ENCODE measurements at regions not wholly inside any gene's neighbourhood (a gene's known extent, or its start where the extent isn't known, plus 50 kb on each side); places are given as distances from the start of the nearest gene placed in this dataset.

DNA sequence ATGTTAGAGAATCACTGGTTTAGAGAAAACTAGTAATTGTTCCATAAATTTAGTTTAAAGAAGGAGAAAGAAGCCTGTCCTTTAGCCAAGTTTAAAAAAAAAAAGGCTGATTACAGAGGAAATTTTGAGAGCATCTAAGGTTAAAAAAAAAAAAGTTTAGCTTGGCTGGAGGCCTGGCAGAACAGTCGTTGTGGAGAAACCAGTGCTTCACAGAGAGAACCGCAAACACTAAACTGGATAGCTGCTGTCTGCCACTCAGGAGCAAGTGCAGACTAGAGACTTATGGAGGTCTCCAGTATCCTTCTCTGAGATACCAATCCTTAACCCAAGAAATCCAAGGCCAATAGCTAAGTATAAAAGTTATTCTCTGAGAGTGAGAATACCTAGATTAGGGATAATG is 84.8 kb upstream of the ANKRD28 start:
- Histone ChIP-seq H3K4me3 (ENCODE audit: low read length) (no peak overlapping the region), H3K27ac (ENCODE audit: low read length) (no peak overlapping the region), H3K9ac (ENCODE audit: low read length) (no peak overlapping the region), H4K20me1 (ENCODE audit: insufficient read depth) (no peaks in the 10 kb centered on the region), H3K4me2 (ENCODE audit: low read length) (no peak overlapping the region), H3K9me3 (ENCODE audit: low read length) (no peaks in the 10 kb centered on the region), H3K27me3 (ENCODE audit: insufficient read depth, low read depth, low read length) (no peaks in the 10 kb centered on the region), H3F3A (ENCODE audit: insufficient read depth, low read length, poor library complexity, severe bottlenecking) (no peaks in the 10 kb centered on the region), H3K79me2 (replicated peaks; ENCODE audit: insufficient read depth, low read length) (no peaks in the 10 kb centered on the region), H2AFZ (ENCODE audit: low read depth, low read length) (no peak overlapping the region), H3K9me2 (ENCODE audit: insufficient read depth, low read length) (no peaks in the 10 kb centered on the region), H3K36me3 (ENCODE audit: insufficient read depth, low read length) (no peaks in the 10 kb centered on the region)
- TF ChIP-seq EP300 (conservative IDR thresholded peaks at IDR 0.05; ENCODE audit: poor library complexity, severe bottlenecking) (no peak), RAD21 (conservative IDR thresholded peaks at IDR 0.05) (no peak), MXI1 (conservative IDR thresholded peaks at IDR 0.05; ENCODE audit: poor library complexity, severe bottlenecking) (no peak)
- TF ChIP-seq, protein P1, sequence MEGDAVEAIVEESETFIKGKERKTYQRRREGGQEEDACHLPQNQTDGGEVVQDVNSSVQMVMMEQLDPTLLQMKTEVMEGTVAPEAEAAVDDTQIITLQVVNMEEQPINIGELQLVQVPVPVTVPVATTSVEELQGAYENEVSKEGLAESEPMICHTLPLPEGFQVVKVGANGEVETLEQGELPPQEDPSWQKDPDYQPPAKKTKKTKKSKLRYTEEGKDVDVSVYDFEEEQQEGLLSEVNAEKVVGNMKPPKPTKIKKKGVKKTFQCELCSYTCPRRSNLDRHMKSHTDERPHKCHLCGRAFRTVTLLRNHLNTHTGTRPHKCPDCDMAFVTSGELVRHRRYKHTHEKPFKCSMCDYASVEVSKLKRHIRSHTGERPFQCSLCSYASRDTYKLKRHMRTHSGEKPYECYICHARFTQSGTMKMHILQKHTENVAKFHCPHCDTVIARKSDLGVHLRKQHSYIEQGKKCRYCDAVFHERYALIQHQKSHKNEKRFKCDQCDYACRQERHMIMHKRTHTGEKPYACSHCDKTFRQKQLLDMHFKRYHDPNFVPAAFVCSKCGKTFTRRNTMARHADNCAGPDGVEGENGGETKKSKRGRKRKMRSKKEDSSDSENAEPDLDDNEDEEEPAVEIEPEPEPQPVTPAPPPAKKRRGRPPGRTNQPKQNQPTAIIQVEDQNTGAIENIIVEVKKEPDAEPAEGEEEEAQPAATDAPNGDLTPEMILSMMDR (IDR thresholded peaks at IDR 0.05; ENCODE audit: poor library complexity, severe bottlenecking) = no peak

DNA sequence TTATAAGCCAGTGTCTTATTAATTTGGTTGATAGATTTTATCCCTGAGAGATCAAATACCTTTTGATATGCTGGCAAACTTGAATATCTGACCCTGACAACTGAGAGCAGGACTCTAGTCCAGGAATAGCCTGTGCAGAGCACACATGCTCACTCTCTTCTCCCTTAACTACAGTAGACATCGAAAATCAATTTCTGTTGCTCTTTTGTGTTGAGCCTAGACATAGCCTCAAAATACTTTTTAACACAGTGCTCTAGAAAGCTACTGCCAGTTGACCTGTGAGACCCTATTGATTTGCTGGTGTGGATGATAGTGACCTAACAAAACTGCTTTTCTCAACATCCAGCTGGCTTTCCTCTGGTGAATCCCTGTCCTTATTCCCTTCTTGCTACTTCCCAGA is 86.4 kb upstream of the ANKRD28 start:
- Histone ChIP-seq H3K36me3 (ENCODE audit: insufficient read depth, low read length) (no peaks in the 10 kb centered on the region), H4K20me1 (ENCODE audit: insufficient read depth) (no peaks in the 10 kb centered on the region), H3K4me2 (ENCODE audit: low read length) (no peak overlapping the region), H2AFZ (ENCODE audit: low read depth, low read length) (no peak overlapping the region), H3K27me3 (ENCODE audit: insufficient read depth, low read depth, low read length) (no peaks in the 10 kb centered on the region), H3K4me3 (ENCODE audit: low read length) (no peak overlapping the region), H3K9me3 (ENCODE audit: low read length) (no peaks in the 10 kb centered on the region), H3K27ac (ENCODE audit: low read length) (no peak overlapping the region), H3K9me2 (ENCODE audit: insufficient read depth, low read length) (no peaks in the 10 kb centered on the region), H3F3A (ENCODE audit: insufficient read depth, low read length, poor library complexity, severe bottlenecking) (no peaks in the 10 kb centered on the region), H3K9ac (ENCODE audit: low read length) (no peak overlapping the region), H3K79me2 (replicated peaks; ENCODE audit: insufficient read depth, low read length) (no peaks in the 10 kb centered on the region)
- TF ChIP-seq EZH2 (IDR thresholded peaks at IDR 0.05; ENCODE audit: borderline replicate concordance, insufficient read depth, low read length, poor library complexity, severe bottlenecking) = no peak
- no peak for TF ChIP-seq POLR2AphosphoS5 (IDR thresholded peaks at IDR 0.05)
- TF ChIP-seq, protein P2, sequence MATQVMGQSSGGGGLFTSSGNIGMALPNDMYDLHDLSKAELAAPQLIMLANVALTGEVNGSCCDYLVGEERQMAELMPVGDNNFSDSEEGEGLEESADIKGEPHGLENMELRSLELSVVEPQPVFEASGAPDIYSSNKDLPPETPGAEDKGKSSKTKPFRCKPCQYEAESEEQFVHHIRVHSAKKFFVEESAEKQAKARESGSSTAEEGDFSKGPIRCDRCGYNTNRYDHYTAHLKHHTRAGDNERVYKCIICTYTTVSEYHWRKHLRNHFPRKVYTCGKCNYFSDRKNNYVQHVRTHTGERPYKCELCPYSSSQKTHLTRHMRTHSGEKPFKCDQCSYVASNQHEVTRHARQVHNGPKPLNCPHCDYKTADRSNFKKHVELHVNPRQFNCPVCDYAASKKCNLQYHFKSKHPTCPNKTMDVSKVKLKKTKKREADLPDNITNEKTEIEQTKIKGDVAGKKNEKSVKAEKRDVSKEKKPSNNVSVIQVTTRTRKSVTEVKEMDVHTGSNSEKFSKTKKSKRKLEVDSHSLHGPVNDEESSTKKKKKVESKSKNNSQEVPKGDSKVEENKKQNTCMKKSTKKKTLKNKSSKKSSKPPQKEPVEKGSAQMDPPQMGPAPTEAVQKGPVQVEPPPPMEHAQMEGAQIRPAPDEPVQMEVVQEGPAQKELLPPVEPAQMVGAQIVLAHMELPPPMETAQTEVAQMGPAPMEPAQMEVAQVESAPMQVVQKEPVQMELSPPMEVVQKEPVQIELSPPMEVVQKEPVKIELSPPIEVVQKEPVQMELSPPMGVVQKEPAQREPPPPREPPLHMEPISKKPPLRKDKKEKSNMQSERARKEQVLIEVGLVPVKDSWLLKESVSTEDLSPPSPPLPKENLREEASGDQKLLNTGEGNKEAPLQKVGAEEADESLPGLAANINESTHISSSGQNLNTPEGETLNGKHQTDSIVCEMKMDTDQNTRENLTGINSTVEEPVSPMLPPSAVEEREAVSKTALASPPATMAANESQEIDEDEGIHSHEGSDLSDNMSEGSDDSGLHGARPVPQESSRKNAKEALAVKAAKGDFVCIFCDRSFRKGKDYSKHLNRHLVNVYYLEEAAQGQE (IDR thresholded peaks at IDR 0.05; ENCODE audit: borderline replicate concordance) = no peak
- TF ChIP-seq MXI1 (conservative IDR thresholded peaks at IDR 0.05; ENCODE audit: poor library complexity, severe bottlenecking) = no peak
- no peak for TF ChIP-seq SMC3 (conservative IDR thresholded peaks at IDR 0.05; ENCODE audit: poor library complexity)
- TF ChIP-seq TAF1 (IDR thresholded peaks at IDR 0.05; ENCODE audit: low read depth) = no peak
- TF ChIP-seq EP300 (conservative IDR thresholded peaks at IDR 0.05; ENCODE audit: poor library complexity, severe bottlenecking) = no peak
- TF ChIP-seq, protein P1 (IDR thresholded peaks at IDR 0.05; ENCODE audit: poor library complexity, severe bottlenecking) = no peak
- TF ChIP-seq RAD21 (conservative IDR thresholded peaks at IDR 0.05) = no peak
